Gastroesophageal sphincter (tissue), 4 donors: ENCODE measurements at regions not wholly inside any gene's neighbourhood (a gene's known extent, or its start where the extent isn't known, plus 50 kb on each side); places are given as distances from the start of the nearest gene placed in this dataset.

Experiments used
- ATAC-seq: fragments of 150-250 bp; one replicate; pipeline ENCODE4 v1.9.1; 2016; ENCODE audit warnings: mild to moderate bottlenecking, moderate library complexity
- H3K27ac ChIP-seq, 4 donors: fragments of 200-600 bp; sonication (generic) in 3 of 4; 1 replicate in 3 of 4; 2 replicates in 1 of 4; pipeline ENCODE4 v1.5.1; 2016 to 2019
- H3K27me3 ChIP-seq: fragments of 200-600 bp; sonication (generic); one replicate; pipeline ENCODE4 v1.5.1; 2019
- H3K36me3 ChIP-seq, 2 donors: fragments of 200-600 bp; sonication (generic); one replicate each; pipeline ENCODE4 v1.5.1; 2019; ENCODE audit warnings: control low read depth in 1 of 2
- H3K4me1 ChIP-seq, 3 donors: fragments of 200-600 bp; sonication (generic); 1 replicate in 2 of 3; 2 replicates in 1 of 3; pipeline ENCODE4 v1.5.1; 2016 to 2019; ENCODE audit warnings: control low read depth in 2 of 3
- H3K4me3 ChIP-seq, 2 donors: fragments of 200-600 bp; sonication (generic); one replicate each; pipeline ENCODE4 v1.5.1; 2019; ENCODE audit warnings: mild to moderate bottlenecking in 1 of 2, moderate library complexity in 1 of 2
- H3K9me3 ChIP-seq, 3 donors: fragments of 200-600 bp; sonication (generic); one replicate each; pipeline ENCODE4 v1.5.1; 2017 to 2019; ENCODE audit warnings: control low read depth in 2 of 3
- CTCF ChIP-seq, 4 experiments: fragments of 200-600 bp in 2 of 4; fragments of 450-650 bp in 2 of 4; sonication (generic) in 1 of 4; IDR thresholded peaks; one replicate each; pipeline ENCODE4 v1.5.1; 2017 to 2019; ENCODE audit warnings: antibody characterized with exemption in 4 of 4, mild to moderate bottlenecking in 2 of 4, moderate library complexity in 2 of 4
- EP300 ChIP-seq: sonication (generic); formaldehyde crosslinking; IDR thresholded peaks from one replicate; pipeline ENCODE4 v1.6.1; 2017; ENCODE audit warnings: antibody characterized with exemption, mild to moderate bottlenecking
- POLR2A ChIP-seq, 2 donors: fragments of 450-650 bp; IDR thresholded peaks; one replicate each; pipeline ENCODE4 v1.6.1; 2017; ENCODE audit warnings: antibody characterized with exemption in 2 of 2, mild to moderate bottlenecking in 2 of 2, moderate library complexity in 1 of 2
- POLR2AphosphoS5 ChIP-seq: sonication (generic); formaldehyde crosslinking; IDR thresholded peaks from one replicate; pipeline ENCODE4 v1.6.1; 2017; ENCODE audit warnings: antibody characterized with exemption
- WGBS, 2 donors: methylation state at CpG; one replicate each; pipeline ENCODE4 v1.1.5; 2018; ENCODE audit warnings: low coverage in 1 of 2; 5-methylcytosine and 5-hydroxymethylcytosine counted together

DNA sequence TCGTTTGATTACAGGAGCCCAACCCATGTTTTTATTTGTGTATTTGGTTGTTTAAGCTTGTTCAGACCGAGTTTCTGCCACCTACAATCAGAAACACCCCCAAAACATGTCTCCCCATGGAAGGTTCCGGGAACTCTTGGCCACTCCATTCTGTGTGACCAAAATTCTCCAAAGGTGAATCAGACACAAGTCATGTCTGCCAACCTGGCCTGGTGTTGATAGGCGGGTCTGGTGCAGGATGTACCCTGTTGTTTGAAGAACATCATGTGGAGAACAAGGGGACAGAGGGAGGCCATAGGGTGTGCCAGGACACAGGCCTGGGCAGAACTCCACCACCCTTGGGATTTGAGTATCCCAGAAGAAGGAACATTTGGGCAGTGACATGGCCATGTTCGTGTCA is 147.1 kb upstream of the MYL2 start:
- Histone ChIP-seq H3K9me3 (peaks cover 0 to 9% (median 0%) of the 10 kb centered on the region in 3 donors), H3K27ac (no peak overlapping the region), H3K36me3 (no peaks in the 10 kb centered on the region), H3K4me3 (no peak overlapping the region), H3K4me1 (no peaks in the 10 kb centered on the region), H3K27me3 (peaks cover 28% of the 10 kb centered on the region)
- TF ChIP-seq POLR2AphosphoS5 (no peak), CTCF (IDR thresholded peaks at IDR 0.05) (no peak), POLR2A (IDR thresholded peaks at IDR 0.05) (no peak), EP300 (no peak)
- ATAC-seq: no peak
- 86 to 94% methylated on average over 3 to 4 of the region's 5 CpGs for WGBS, 2 donors

DNA sequence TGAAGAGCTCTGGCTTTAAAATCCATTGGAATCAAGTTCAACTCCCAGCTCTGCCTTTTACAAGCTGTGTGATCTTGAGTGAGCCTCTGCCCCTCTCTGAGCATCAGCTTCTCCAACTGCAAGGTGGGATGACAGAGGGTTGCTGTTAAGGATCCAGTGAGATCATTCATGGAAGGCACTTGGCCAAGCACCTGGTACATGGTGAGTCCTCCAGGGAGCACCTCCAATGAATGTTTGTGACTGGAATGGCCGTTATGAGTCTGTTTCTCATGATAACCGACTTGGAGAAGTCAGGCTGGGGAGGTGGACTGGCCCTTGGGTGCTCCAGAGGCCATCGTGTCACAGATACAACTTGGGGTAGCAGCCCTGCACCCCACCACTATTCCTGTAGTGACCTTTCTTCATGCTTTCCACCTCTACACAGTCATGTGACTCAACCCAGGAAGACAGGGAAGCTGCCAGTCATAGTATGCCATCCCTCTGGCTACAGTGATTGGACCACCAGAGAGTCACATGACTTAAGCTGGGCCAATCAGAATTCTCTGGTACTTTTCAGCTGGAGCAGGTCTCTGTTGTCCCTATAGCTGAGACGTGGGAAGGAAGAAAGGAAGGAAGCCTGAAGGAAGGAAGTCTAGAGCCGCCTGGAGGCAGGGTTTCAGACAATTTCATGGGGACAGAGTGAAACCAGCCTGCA is 146.5 kb upstream of the MYL2 start:
- ATAC-seq: no peak
- no peak overlapping the region for H3K27ac ChIP-seq
- H3K4me3 ChIP-seq: no peak overlapping the region
- H3K36me3 ChIP-seq: no peaks in the 10 kb centered on the region
- peaks cover 24% of the 10 kb centered on the region for H3K27me3 ChIP-seq
- TF ChIP-seq EP300 (no peak), POLR2A (IDR thresholded peaks at IDR 0.05) (no peak), POLR2AphosphoS5 (no peak), CTCF (IDR thresholded peaks at IDR 0.05) (no peak)
- whole genome bisulfite sequencing, 2 donors: 62 to 79% methylated on average over 3 to 5 of the region's 5 CpGs
- H3K4me1 ChIP-seq: no peaks in the 10 kb centered on the region
- peaks cover 0 to 3% (median 0%) of the 10 kb centered on the region in 3 donors for H3K9me3 ChIP-seq

GRCh38 chr12:111064982-111065381 is 144.6 kb upstream of the MYL2 start:
- WGBS, 2 donors: 86 to 94% methylated on average over 2 of the region's 2 CpGs
- Histone ChIP-seq H3K27ac (no peak overlapping the region), H3K27me3 (peaks cover 15% of the 10 kb centered on the region), H3K4me1 (no peaks in the 10 kb centered on the region), H3K9me3 (no peaks in the 10 kb centered on the region), H3K36me3 (no peaks in the 10 kb centered on the region), H3K4me3 (no peak overlapping the region)
- TF ChIP-seq POLR2AphosphoS5: no peak
- no peak for TF ChIP-seq POLR2A (IDR thresholded peaks at IDR 0.05)
- no peak for TF ChIP-seq EP300
- no peak for TF ChIP-seq CTCF (IDR thresholded peaks at IDR 0.05)
- ATAC-seq: no peak

GRCh38 chr12:111064154-111064553 is 143.8 kb upstream of the MYL2 start:
- 83 to 94% methylated on average over 3 of the region's 3 CpGs for WGBS, 2 donors
- Histone ChIP-seq H3K27me3 (peaks cover 14% of the 10 kb centered on the region), H3K36me3 (no peaks in the 10 kb centered on the region), H3K27ac (no peak overlapping the region), H3K4me1 (no peaks in the 10 kb centered on the region), H3K4me3 (no peak overlapping the region), H3K9me3 (no peaks in the 10 kb centered on the region)
- ATAC-seq: no peak
- TF ChIP-seq EP300 (no peak), CTCF (IDR thresholded peaks at IDR 0.05) (no peak), POLR2A (IDR thresholded peaks at IDR 0.05) (no peak), POLR2AphosphoS5 (no peak)

DNA sequence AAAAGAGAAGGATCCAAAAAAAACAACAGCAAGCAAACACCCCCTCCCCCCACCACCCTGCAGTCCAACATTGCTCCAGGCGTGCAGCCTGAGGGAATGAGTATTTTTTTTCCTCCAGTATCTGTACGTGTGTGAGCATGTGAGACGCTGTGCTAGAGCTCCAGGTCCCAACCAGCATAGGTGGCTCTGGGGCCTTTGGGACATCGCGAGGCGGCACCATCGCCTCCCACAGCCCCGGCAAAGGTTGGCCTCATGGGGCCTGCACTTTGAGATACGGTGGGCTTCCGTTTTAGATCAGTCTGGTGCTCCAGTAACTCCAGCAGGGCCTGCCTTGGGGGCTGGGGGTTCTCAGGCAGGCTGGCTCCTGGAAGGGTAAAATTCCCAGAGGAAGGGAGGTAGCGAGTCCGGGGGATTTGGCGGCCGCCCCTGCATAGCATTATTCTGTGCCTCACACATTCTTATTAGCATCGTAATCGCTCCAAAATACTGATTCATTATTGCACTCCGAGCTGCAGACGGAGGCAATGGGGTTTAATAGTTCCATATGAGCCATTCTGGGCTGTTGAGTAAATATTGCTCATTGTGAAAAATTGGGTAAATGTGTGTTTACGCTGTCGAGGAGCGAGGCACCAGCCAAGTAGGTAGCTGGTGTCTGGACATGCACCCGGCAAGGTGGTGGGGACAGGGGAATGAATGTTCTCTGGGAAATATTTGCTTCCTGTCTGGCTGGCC is 143.1 kb upstream of the MYL2 start:
- TF ChIP-seq POLR2AphosphoS5: no peak
- TF ChIP-seq EP300: no peak
- no peak for TF ChIP-seq CTCF (IDR thresholded peaks at IDR 0.05)
- TF ChIP-seq POLR2A (IDR thresholded peaks at IDR 0.05): no peak
- H3K9me3 ChIP-seq: no peaks in the 10 kb centered on the region
- H3K36me3 ChIP-seq: no peaks in the 10 kb centered on the region
- no peak overlapping the region for H3K27ac ChIP-seq
- 76 to 77% methylated on average over 6 to 9 of the region's 22 CpGs for WGBS, 2 donors
- no peak for ATAC-seq
- no peak overlapping the region for H3K4me3 ChIP-seq
- H3K4me1 ChIP-seq: no peaks in the 10 kb centered on the region
- peaks cover 10% of the 10 kb centered on the region for H3K27me3 ChIP-seq
